Common myeloid progenitor, CD34-positive (primary cell): ENCODE measurements at regions not wholly inside any gene's neighbourhood (a gene's known extent, or its start where the extent isn't known, plus 50 kb on each side); places are given as distances from the start of the nearest gene placed in this dataset.

ENCODE experiments used
- CTCF ChIA-PET: fragments of 350-600 bp; sonication (Branson Sonifier 250); formaldehyde crosslinking; loops from one replicate; lab custom pipeline; 2021; ENCODE audit warnings: antibody characterized with exemption; lab: Charles Lee
- POLR2A ChIA-PET: fragments of 350-600 bp; sonication (Branson Sonifier 250); formaldehyde crosslinking; loops from one replicate; lab custom pipeline; 2021; ENCODE audit warnings: antibody characterized with exemption; lab: Charles Lee
- DNase-seq, 3 donors: peaks; one replicate each; pipeline versions ENCODE4 v3.0.0 to v3.0.0-alpha.2; 2013
- H3K27ac ChIP-seq, 2 experiments: 1 replicate in 1 of 2; 2 replicates in 1 of 2; pipeline ENCODE4 v1.7.0; 2013; ENCODE audit warnings: inconsistent platforms in 2 of 2, low read length in 2 of 2, mild to moderate bottlenecking in 2 of 2, low read depth in 1 of 2, moderate library complexity in 1 of 2; ENCODE audit not compliant: severe bottlenecking in 2 of 2, insufficient read depth in 1 of 2, poor library complexity in 1 of 2
- H3K27me3 ChIP-seq, 5 experiments: replicated peaks in 2 of 5; 1 replicate in 3 of 5; 2 replicates in 2 of 5; pipeline versions ENCODE4 v1.6.1 to v1.7.0; 2013; ENCODE audit warnings: low read length in 4 of 5, mild to moderate bottlenecking in 2 of 5, moderate library complexity in 2 of 5, inconsistent platforms in 1 of 5; ENCODE audit not compliant: insufficient read depth in 5 of 5, control insufficient read depth in 4 of 5
- H3K36me3 ChIP-seq, 4 experiments: 1 replicate in 2 of 4; 2 replicates in 2 of 4; pipeline versions ENCODE4 v1.6.1 to v1.7.0; 2013; ENCODE audit warnings: low read length in 3 of 4, control low read depth in 1 of 4, mild to moderate bottlenecking in 1 of 4; ENCODE audit not compliant: control insufficient read depth in 4 of 4, insufficient read depth in 4 of 4
- H3K4me1 ChIP-seq, 4 experiments: 1 replicate in 3 of 4; 2 replicates in 1 of 4; pipeline versions ENCODE4 v1.6.1 to v1.7.1; 2013; ENCODE audit warnings: low read length in 3 of 4, mild to moderate bottlenecking in 3 of 4, control low read depth in 1 of 4, inconsistent platforms in 1 of 4, moderate library complexity in 1 of 4; ENCODE audit not compliant: control insufficient read depth in 4 of 4, insufficient read depth in 4 of 4; ENCODE audit errors: control extremely low read depth in 1 of 4
- H3K4me3 ChIP-seq, 7 experiments: 1 replicate in 4 of 7; 2 replicates in 3 of 7; pipeline versions ENCODE4 v1.5.1 to v1.7.0; 2013; ENCODE audit warnings: mild to moderate bottlenecking in 7 of 7, low read length in 6 of 7, moderate library complexity in 6 of 7, inconsistent platforms in 2 of 7, low read depth in 2 of 7, control low read depth in 1 of 7; ENCODE audit not compliant: insufficient read depth in 4 of 7, control insufficient read depth in 1 of 7; ENCODE audit errors: extremely low read depth in 1 of 7
- H3K9me3 ChIP-seq, 5 experiments: 1 replicate in 4 of 5; 2 replicates in 1 of 5; pipeline versions ENCODE4 v1.6.1 to v1.7.1; 2013; ENCODE audit warnings: low read length in 4 of 5, mild to moderate bottlenecking in 2 of 5, inconsistent platforms in 1 of 5, low read depth in 1 of 5, moderate library complexity in 1 of 5; ENCODE audit not compliant: control insufficient read depth in 4 of 5, insufficient read depth in 2 of 5; ENCODE audit errors: control extremely low read depth in 1 of 5
- WGBS: methylation state at CpG from one replicate; pipeline ENCODE4 v1.1.5; 2013; ENCODE audit not compliant: insufficient coverage; 5-methylcytosine and 5-hydroxymethylcytosine counted together

DNA sequence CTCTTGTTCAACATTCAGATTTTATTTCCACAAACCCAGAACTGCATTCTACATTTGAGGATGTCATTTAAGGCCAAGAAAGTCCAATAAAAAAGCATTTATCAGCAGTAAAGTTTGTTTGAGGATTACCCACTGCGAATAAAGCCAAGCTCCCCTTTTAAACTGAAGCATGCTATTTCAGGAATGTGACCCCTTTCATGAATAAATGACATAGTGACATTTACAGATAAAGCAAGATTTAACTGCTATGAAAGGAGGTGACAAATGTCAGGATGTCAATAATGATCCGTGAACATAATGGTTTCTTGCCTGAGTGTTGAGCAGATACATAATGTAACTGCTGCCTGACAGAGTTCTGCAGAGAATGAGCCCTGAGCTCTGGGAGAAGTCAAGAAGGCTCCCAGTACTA lies 146.3 kb downstream of the TDRD15 start:
- WGBS: 100% methylated on average over 2 of the region's 2 CpGs
- H3K27ac ChIP-seq: no peak overlapping the region
- CTCF ChIA-PET: no interaction called here

DNA sequence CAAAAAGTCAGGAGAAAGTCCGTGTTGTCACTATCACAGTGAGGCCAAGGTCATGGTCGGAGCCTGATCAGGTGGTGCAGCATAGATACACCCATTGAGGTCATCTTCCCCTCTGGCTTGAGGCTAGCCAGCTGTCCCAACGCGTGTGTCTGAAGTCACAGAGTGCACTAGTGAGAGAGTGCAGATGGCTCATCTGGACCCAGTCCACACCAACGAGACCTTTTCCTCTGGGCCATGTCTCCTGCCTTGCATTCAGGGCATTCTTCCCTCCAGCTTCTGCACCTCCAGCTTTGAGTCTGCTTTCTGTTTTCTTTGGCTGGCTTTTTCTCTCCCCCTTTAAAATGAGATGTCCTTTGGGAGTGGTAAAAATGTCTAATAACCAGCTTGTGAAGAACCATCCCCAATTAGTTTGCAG lies 146.9 kb downstream of the TDRD15 start:
- POLR2A ChIA-PET: no interaction called here
- no peaks in the 10 kb centered on the region for H3K9me3 ChIP-seq
- H3K4me3 ChIP-seq: no peak overlapping the region
- no peak overlapping the region for H3K27ac ChIP-seq
- no peaks in the 10 kb centered on the region for H3K36me3 ChIP-seq
- peaks cover 0 to 3% (median 0%) of the 10 kb centered on the region in 5 experiments for H3K27me3 ChIP-seq
- DNase-seq: no peak
- WGBS: 97% methylated on average over 5 of the region's 5 CpGs
- no peaks in the 10 kb centered on the region for H3K4me1 ChIP-seq
- CTCF ChIA-PET: no interaction called here

More for the DNA sequence above, 146.3 kb downstream of the TDRD15 start:
- no peak for DNase-seq
- Histone ChIP-seq H3K4me3 (no peak overlapping the region), H3K4me1 (no peaks in the 10 kb centered on the region), H3K27me3 (peaks cover 0 to 3% (median 0%) of the 10 kb centered on the region in 5 experiments), H3K36me3 (no peaks in the 10 kb centered on the region), H3K9me3 (no peaks in the 10 kb centered on the region)
- POLR2A ChIA-PET: no interaction called here

DNA sequence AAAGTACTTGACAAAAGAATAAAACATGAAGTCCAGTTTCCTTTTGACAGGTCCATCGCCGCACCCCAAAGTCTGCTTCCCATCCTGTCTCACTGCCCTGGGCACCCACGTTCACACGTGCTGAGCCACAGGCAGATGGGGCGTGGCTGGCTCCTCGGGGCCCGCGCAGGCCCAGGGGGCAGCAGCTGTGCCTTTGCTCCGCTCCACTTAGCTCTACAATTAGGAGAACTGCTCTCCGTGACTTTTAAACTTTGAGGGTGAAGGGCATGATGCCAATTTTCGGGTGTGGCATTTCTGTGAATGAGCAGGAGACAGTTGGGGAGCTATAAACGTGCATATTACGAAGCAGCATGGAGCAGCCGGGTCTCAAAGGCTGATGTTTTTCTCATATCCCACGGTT lies 152.4 kb downstream of the TDRD15 start:
- POLR2A ChIA-PET: no interaction called here
- Histone ChIP-seq H3K27ac (no peak overlapping the region), H3K36me3 (no peaks in the 10 kb centered on the region), H3K27me3 (no peaks in the 10 kb centered on the region), H3K4me3 (no peak overlapping the region), H3K9me3 (no peaks in the 10 kb centered on the region), H3K4me1 (no peaks in the 10 kb centered on the region)
- 85% methylated on average over 11 of the region's 15 CpGs for WGBS
- no peak for DNase-seq
- CTCF ChIA-PET: interaction anchor here (1.1 to 1.4 kb wide), 2 partner anchors 16 kb away, joined by 3 to 5 read pairs; no protein-coding TSS in a partner anchor

DNA sequence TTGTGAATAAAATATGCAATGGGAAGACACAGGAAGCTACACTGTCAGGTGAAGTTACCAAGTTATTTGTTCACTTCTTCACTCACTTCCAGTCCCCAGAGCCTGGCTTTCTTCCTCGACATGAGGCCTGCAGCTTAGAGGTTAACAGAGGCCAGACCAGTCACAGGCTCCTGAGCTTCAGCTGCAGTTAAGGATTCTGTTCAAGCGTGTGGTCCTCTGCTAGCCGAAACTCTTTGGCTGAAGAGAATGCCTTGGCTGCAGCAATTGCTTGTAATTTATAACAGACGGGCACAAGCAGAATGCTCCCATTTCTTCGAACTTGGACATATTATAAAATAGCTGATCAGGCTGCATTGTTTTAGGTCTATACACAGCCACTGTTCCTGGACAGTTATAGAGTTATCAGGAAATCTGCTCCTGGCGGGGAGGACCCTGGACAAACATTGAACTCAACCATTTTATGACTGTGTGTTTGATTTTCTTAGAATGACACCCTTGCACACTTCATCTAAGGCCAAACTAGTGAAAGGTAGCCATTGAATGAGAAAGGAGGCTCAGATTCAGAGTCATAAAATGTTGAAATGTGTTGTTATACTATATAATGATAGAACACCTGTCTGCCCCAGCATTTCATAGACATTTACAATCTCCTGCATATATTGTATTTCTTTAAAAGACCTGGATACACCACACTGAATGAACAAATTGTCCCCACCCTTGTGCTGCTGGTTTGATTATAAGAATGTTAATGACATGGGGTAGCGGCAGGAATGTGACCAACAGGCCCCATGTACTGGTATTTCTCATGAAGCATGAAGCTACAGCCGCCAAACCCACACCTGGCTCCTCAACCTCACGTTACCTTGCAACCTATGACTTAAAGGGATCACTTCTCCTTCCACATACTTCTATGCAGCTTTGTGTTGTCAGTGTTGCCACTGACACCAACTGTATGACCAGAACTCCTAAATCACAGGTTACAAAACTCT lies 153.6 kb downstream of the TDRD15 start:
- CTCF ChIA-PET: interaction anchor here (1.4 kb wide), 1 partner anchor 17 kb away, joined by 5 read pairs; no protein-coding TSS in a partner anchor
- H3K27me3 ChIP-seq: no peaks in the 10 kb centered on the region

DNA sequence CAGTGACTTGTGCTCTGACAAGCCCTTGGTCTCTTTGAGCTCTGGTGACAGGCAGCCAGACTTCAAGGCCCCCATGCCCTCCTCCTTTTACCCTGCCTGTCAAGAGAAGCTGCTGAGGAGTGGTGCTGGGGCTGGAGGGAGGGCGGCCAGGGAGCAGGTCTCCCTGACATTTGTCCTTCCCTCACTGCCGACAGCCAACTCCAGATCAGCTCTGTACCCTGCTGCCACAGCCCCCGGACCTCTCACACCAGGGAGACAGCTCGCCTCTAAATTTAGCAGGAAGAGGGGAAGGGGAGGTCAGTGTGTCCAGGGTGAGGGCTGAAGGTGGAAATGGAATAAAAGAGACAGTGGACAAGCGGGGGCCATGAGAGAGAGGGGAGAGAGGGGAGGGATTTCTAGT lies 155.8 kb downstream of the TDRD15 start:
- no peak for DNase-seq
- no peaks in the 10 kb centered on the region for H3K27me3 ChIP-seq
- no peak overlapping the region for H3K27ac ChIP-seq
- ChIA-PET POLR2A (no interaction called here), CTCF (interaction anchor here (1.1 to 1.5 kb wide), 2 partner anchors 13 to 37 kb away, joined by 3 to 4 read pairs; no protein-coding TSS in a partner anchor)
- H3K4me3 ChIP-seq: no peak overlapping the region
- H3K9me3 ChIP-seq: no peaks in the 10 kb centered on the region
- WGBS: 85% methylated on average over 3 of the region's 5 CpGs
- no peaks in the 10 kb centered on the region for H3K4me1 ChIP-seq
- no peaks in the 10 kb centered on the region for H3K36me3 ChIP-seq

More for the DNA sequence above, 153.6 kb downstream of the TDRD15 start:
- Histone ChIP-seq H3K36me3 (no peaks in the 10 kb centered on the region), H3K27ac (no peak overlapping the region), H3K4me3 (no peak overlapping the region), H3K4me1 (no peaks in the 10 kb centered on the region), H3K9me3 (no peaks in the 10 kb centered on the region)
- WGBS: 94% methylated on average over 8 of the region's 9 CpGs
- DNase-seq: no peak
- POLR2A ChIA-PET: no interaction called here

DNA sequence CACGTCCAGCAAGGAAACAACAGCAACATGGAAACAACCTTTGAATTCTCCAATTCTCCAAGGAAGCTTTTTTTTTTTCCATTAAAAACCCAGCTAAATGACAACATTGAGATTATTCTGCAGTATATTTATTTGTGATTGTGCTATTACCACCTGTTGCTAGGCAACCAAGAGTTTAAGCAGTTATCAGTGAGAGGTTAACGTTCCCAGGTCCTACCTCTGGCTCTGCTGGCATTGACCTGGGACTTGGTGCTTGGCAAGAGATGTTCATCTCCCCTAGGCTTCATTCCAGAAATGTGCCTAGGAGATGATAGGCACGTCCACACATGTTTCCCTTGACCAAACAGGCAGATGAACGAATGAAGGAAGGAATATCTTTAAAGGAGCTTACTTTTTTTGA lies 157.0 kb downstream of the TDRD15 start:
- no peak overlapping the region for H3K4me3 ChIP-seq
- H3K36me3 ChIP-seq: no peaks in the 10 kb centered on the region
- H3K4me1 ChIP-seq: no peaks in the 10 kb centered on the region
- WGBS: 88% methylated on average over 2 of the region's 4 CpGs
- ChIA-PET POLR2A (no interaction called here), CTCF (interaction anchor here (1.5 kb wide), 1 partner anchor 35 kb away, joined by 4 read pairs; no protein-coding TSS in a partner anchor)
- H3K27me3 ChIP-seq: no peaks in the 10 kb centered on the region
- DNase-seq: no peak
- no peaks in the 10 kb centered on the region for H3K9me3 ChIP-seq
- no peak overlapping the region for H3K27ac ChIP-seq

DNA sequence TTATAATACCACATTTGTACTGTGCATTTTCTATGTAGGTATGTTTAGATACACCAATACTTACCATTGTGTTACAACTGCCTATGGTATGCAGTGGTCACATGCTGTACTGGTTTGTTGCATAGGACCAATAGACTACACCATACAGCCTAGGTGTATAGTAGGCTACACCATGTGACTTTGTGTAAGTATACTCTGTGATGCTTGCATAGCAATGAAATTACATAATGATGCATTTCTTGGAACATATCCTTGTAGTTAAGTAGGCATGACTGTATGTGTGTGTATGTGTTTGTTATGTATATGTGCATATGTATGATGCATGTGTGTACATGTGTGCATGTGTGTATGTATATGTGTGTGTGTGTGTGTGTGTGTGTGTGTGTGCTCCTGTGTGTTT lies 157.6 kb downstream of the TDRD15 start:
- Histone ChIP-seq H3K4me3 (no peak overlapping the region), H3K36me3 (no peaks in the 10 kb centered on the region), H3K27ac (no peak overlapping the region), H3K27me3 (no peaks in the 10 kb centered on the region), H3K4me1 (no peaks in the 10 kb centered on the region), H3K9me3 (no peaks in the 10 kb centered on the region)
- ChIA-PET POLR2A (no interaction called here), CTCF (interaction anchor here (0.6 kb wide), 1 partner anchor 36 kb away, joined by 3 read pairs; no protein-coding TSS in a partner anchor)
- no peak for DNase-seq
